HG02678 (cell line): ENCODE measurements at regions not wholly inside any gene's neighbourhood (a gene's known extent, or its start where the extent isn't known, plus 50 kb on each side); places are given as distances from the start of the nearest gene placed in this dataset.
"Not testable (repeated sequence)": the region's sequence is repeated elsewhere in the genome, so short reads cannot be mapped to it uniquely, and the experiment has no call there.

Experiments used
- ATAC-seq: cut with Tn5 transposase; IDR thresholded peaks from one replicate; pipeline ENCODE4 v1.9.1; 2021; ENCODE audit warnings: mild to moderate bottlenecking, moderate library complexity; ENCODE audit not compliant: unreplicated experiment

DNA sequence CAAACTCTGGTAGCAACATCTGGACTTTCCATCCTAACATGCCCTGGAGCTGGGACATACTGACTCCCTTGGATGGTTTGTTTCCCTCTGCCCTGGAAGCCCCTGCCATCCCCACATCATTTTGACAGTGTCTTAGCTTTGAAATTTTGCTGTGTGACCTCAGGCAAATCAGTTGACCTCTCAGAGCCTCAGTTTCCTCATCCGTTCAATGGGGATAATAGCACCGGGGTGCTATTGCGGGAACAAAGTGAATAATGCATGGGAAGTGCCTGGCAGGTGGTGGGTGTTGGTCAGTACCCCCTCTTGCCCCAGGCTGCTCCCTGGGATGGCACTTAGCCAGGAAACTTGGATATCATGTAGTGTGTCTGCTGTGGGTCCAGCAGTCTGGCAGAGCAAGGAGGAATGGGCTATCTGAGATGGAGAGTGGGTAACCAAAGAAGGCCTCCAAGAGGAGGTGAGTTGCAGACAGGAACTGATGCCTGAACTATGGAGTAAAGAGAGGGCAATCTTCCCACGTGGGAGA is 88.6 kb downstream of the MRPL14 start:
- no peak for ATAC-seq

GRCh38 chr6:44037847-44038542 is 89.3 kb downstream of the MRPL14 start:
- ATAC-seq, result no peak

DNA sequence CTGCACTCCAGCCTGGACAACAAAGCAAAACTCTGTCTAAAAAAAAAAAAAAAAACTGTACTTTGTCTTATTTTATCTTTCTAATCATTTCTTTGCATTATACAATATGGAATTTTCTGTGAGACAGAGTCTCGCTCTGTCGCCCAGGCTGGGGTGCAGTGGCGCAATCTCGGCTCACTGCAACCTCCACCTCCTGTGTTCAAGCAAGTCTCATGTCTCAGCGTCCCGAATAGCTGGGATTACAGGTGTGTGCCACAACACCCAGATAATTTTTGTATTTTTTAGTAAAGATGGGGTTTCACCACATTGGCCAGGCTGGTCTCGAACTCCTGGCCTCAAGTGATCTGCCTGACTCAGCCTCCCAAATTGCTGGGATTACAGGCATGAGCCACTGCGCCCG is 90.0 kb downstream of the MRPL14 start:
- not testable (repeated sequence) for ATAC-seq

- no peak for ATAC-seq
Measured at GRCh38 chr6:44036699-44037101, 90.6 kb downstream of the MRPL14 start.

DNA sequence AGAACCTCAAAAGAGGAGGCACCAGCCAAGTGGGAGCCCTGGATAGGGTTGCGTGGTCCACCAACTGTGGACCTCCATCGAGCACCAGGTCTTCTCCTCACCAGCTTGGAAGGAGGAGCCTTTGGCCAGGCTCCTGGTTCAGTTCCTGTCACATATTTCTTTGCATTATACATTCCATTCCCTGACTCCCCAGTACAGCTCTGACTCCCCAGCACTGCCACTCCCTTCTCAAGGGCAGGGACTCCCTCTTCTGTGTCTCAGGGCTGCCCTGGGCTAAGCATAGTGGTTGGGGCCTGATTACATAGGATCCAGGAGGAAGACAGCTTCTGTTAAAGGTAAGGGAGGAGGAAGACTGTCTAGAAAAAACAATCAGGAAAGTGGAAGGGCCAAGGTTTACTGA is 91.1 kb downstream of the MRPL14 start:
- no peak for ATAC-seq

DNA sequence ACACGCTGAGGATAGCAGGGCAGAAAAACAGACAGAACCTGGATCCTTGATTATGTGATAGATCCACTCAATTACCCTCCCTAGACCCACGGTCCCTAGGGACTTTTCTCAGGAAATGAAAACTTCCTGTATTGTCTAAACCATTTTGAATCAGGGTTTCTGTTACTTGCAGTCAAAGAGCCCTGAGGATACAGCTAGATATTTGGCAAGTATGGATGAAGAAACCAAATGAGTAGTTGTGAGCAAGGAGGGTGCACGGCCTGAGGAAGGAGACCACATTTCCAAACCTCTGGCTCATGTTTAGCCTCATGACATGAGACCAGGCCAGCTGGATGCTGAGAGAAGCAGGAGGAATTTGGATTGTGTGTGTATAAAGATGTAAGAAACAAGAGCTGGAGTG is 91.6 kb downstream of the MRPL14 start:
- no peak for ATAC-seq

- ATAC-seq, result no peak
Measured at GRCh38 chr6:44034931-44035345, 92.3 kb downstream of the MRPL14 start.

GRCh38 chr6:44034391-44034861 is 92.8 kb downstream of the MRPL14 start:
- no peak for ATAC-seq

DNA sequence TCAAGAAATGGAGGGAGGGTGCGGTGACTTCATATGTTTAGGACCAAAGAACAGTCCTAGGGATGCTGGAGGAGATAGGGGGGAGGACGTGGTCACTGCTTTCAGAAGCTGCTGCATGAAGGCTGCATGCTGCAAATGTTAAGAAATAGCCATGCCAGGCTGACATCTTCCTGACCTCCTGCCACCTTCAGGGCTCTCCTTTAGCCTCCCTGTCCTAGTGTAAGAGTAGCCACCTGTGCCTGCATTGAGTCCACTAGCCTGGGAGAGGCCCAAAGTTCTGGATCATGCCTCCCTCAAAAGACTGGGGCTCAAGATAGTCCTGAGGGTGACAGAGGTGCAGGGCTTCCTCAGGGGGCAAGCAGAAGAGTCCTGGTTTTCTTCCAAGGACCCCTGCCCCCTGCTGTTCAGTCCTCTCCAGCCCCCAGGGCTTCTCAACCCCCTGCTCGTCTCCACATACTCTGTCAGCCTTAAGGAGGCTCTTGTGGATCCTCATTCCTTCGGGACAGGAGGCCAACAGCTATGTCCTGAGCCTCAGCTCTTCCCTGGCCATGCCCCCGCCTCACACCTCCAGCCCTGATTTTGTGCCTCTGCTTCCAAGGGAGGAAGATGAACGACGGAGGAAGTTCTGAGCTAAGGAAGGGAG is 96.3 kb downstream of the MRPL14 start:
- ATAC-seq, result no peak

- no peak for ATAC-seq
Measured at GRCh38 chr6:44029444-44030185, 97.6 kb downstream of the MRPL14 start.

DNA sequence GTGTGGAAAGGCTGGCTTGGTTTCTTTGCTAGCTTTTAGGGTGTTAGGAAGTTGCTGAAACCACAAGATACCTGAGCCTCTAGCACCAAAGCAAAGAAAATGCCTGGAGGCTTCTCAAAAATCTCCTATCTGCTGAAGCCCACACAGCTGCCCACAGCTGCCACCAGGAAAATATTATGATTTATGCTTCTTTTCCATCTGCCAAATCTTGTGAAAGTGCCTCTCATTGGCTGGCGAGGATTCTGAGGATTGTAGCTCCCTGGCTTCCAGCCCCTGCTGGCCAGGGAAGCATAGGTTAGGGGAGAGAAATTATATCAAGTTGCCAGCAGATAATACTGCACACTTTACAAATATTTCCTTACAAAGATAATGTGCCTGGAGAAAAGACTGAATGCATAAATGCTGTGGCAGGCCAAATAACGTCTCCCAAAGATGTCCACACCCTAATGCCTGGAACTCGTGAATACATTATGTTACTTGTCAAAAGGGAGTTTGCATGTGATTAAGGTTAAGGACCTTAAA is 98.4 kb downstream of the MRPL14 start:
- no peak for ATAC-seq

- ATAC-seq, result no peak
Measured at GRCh38 chr6:44025226-44025625, 102.0 kb downstream of the MRPL14 start.

DNA sequence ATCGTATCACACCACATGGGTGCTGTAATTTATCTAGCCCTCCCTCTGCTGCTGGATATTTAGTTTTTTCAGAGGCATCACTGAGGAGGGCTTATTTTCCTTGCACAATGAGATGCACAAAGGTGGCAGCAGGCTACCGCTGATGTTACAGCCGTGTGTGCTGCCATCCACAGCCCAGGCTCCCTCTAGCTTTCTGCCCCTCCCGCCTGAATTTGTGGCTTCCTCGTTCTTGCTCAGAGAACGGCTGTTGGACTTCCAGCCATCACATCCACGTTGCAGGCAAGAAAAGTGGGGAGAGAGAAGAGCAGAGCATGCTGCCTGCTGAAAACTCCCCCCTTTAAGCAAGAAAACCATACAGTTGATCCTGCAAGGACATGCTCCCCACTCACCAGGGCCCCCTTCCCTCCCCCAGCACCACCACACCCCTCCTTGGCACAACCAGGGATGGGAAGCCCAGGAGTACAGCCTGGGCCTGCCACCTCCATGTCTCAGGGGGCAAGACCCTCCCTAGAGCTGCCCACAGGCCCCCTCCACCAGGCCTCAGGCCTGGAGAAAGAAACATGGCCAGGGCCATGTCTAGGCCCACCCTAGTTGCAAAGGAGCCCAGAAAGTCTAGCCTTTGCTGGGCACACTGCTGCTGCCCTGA is 102.6 kb downstream of the MRPL14 start:
- no peak for ATAC-seq

DNA sequence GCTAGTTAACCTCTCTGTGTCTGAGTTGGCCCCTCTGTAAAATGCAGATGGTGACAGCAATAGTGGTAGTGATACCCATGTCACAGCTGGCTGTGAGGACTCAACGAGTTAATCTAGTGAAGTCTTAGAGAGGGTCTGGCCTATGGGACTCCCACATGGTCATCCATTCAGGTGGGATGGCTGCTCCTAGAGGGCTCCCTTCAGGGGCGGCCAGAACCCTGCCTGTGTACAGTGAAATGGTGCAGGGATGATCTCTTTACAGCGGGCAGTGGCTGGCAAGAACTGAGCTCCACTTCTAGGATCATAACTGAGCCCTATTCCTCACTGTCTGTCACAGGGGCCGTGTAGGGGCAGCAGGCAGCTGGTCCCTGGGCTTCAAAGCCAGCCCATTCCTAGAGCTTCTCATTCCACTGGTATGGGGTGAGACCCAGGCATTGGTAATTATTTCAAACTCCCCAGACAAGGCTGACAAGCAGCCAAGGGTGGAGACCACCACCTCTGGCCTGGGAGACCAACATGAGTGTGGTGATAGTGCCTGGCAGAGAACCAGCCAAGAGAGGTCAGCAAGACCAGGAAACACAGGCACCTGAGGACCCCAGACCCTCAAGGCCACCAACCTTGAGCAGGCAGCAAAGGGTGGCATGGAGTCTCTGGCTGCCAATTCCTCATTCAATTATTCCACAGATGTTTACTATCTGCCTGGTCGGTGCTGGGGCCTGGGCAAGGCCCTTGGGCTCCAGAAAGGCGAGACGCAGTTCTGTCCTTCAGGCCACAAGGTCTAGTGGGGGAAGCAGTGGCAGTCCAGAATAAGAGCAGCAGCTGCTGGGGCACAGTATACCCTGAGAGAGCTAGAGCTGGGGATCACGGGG is 103.4 kb downstream of the MRPL14 start:
- ATAC-seq, result no peak

GRCh38 chr6:44022671-44023352 is 104.4 kb downstream of the MRPL14 start:
- no peak for ATAC-seq

DNA sequence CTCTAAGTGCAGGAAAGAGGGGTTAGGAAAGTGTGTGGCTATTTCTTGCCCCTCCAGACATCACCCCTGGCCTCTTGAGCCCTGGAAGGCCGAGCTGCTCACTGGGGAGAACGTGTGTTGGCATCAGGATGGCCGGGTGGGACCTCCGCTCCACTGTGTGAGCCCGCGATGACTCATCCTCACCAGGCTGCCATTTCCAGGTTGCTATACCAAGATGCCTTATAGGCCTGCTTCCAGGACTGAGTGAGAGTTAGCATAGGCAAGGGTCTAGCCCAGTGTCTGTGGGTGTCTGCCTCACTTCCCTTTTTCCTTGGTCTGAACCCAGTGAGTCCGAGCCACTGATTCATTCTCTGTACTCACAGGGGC is 105.0 kb downstream of the MRPL14 start:
- no peak for ATAC-seq

DNA sequence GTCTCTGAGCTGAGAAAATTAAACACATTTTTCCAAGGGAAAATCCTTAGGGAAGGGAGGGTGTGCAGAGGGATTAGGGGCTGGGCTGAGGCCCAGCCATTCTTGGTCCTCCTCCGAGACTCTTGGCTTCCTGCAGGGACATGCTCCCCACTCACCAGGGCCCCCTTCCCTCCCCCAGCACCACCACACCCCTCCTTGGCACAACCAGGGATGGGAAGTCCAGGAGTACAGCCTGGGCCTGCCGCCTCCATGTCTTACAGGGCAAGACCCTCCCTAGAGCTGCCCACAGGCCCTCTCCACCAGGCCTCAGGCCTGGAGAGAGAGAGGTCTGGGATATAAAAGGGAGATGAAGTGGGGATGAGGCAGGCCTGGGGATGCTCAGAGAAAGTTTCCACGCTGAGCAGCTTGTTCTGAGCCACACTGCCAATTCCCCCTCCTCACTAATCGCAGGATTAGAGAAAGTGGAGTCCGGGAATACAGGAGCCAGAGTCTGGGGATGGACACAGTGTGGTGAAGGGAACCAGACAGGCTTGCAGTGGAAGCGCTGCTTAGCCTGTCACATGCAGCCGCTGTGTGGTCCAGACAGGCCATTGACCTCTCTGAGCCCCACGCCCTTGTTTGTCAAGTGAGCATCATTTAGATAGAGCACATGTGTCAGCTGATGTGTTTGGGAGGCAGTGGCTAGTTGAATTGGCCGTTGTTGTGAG is 105.5 kb downstream of the MRPL14 start:
- no peak for ATAC-seq

DNA sequence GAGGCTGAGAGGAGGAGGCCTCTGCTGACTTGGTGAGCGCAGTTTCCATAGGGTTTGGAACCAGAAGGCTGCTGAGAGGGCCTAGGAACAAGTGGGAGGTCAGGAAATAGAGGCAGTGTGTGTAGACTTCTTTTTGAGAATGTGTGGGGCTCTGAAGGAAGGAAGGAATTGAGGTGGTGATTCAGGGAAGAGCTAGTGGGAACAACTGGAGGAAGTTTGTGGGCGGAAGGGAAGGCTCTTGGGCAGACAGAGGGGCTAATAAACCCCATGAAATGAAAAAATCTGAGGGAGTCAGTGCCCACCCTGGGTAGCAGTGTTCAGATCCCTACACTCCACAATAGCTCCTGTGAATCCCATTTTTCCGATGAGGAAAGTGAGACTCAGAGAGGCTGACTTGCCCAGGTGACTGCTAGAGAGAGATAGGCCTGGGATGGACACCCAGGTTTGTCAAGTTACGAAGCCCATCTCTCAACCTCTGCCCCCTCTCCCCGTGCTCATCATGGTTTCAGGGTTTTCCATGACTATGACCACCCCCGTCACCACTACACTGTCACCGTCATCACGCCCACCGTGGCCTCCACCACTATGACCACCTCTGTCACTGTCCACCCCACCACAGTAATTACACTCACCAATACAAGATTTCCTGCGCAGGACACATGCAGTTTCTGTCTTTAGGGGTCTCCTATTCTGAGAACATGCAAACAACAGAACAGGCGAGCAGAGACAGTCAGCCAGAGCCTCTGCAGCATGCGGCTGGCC is 106.4 kb downstream of the MRPL14 start:
- ATAC-seq, result no peak
